CD4-positive, CD25-positive, alpha-beta regulatory T cell (primary cell): ENCODE measurements at regions not wholly inside any gene's neighbourhood (a gene's known extent, or its start where the extent isn't known, plus 50 kb on each side); places are given as distances from the start of the nearest gene placed in this dataset.

ENCODE experiments used
- ATAC-seq, 2 donors: fragments of 150-1000 bp; cut with Tn5 transposase; one replicate each; pipeline ENCODE4 v1.10.0; 2021; ENCODE audit warnings: low read depth in 2 of 2, moderate number of reproducible peaks in 2 of 2, moderate library complexity in 1 of 2
- DNase-seq, 3 donors: peaks; one replicate each; pipeline versions ENCODE4 v3.0.0 to v3.0.0-alpha.2; 2012 to 2022; ENCODE audit warnings: mixed read lengths in 1 of 3
- H3K27ac ChIP-seq: one replicate; pipeline ENCODE4 v1.7.0; 2013; ENCODE audit warnings: mild to moderate bottlenecking, low read length; ENCODE audit not compliant: insufficient read depth, poor library complexity, severe bottlenecking
- H3K27me3 ChIP-seq: one replicate; pipeline ENCODE4 v1.7.0; 2013; ENCODE audit warnings: low read length; ENCODE audit not compliant: control insufficient read depth, insufficient read depth
- H3K36me3 ChIP-seq: one replicate; pipeline ENCODE4 v1.7.0; 2013; ENCODE audit warnings: mild to moderate bottlenecking, low read length, moderate library complexity; ENCODE audit not compliant: control insufficient read depth, insufficient read depth
- H3K4me1 ChIP-seq: 2 replicates; pipeline ENCODE4 v1.7.0; 2013; ENCODE audit warnings: mild to moderate bottlenecking, low read length; ENCODE audit not compliant: insufficient read depth, control insufficient read depth, poor library complexity, severe bottlenecking
- H3K4me3 ChIP-seq: one replicate; pipeline ENCODE4 v1.7.0; 2013; ENCODE audit warnings: low read depth, mild to moderate bottlenecking, low read length, moderate library complexity
- H3K9me3 ChIP-seq, 2 experiments: 1 replicate in 1 of 2; 2 replicates in 1 of 2; pipeline ENCODE4 v1.7.0; 2013; ENCODE audit warnings: low read length in 2 of 2, mild to moderate bottlenecking in 1 of 2, moderate library complexity in 1 of 2; ENCODE audit not compliant: control insufficient read depth in 2 of 2
- H3K27ac Mint-ChIP-seq, 3 donors: one replicate each; pipeline ENCODE4 v1.8.0; 2020 to 2022; ENCODE audit warnings: mild to moderate bottlenecking in 3 of 3, mixed read lengths in 3 of 3, moderate library complexity in 2 of 3
- H3K27me3 Mint-ChIP-seq: one replicate; pipeline ENCODE4 v1.8.0; 2022; ENCODE audit warnings: mild to moderate bottlenecking, mixed read lengths
- H3K36me3 Mint-ChIP-seq: one replicate; pipeline ENCODE4 v1.8.0; 2020; ENCODE audit warnings: mixed read lengths
- H3K4me1 Mint-ChIP-seq, 4 donors: one replicate each; pipeline ENCODE4 v1.8.0; 2020 to 2022; ENCODE audit warnings: mixed read lengths in 4 of 4, mild to moderate bottlenecking in 1 of 4
- H3K4me3 Mint-ChIP-seq, 4 donors: one replicate each; pipeline ENCODE4 v1.8.0; 2020 to 2022; ENCODE audit warnings: mild to moderate bottlenecking in 4 of 4, mixed read lengths in 4 of 4, moderate library complexity in 3 of 4
- H3K9me3 Mint-ChIP-seq, 7 donors: one replicate each; pipeline ENCODE4 v1.8.0; 2020 to 2022; ENCODE audit warnings: mixed read lengths in 7 of 7, mild to moderate bottlenecking in 3 of 7, moderate library complexity in 2 of 7

DNA sequence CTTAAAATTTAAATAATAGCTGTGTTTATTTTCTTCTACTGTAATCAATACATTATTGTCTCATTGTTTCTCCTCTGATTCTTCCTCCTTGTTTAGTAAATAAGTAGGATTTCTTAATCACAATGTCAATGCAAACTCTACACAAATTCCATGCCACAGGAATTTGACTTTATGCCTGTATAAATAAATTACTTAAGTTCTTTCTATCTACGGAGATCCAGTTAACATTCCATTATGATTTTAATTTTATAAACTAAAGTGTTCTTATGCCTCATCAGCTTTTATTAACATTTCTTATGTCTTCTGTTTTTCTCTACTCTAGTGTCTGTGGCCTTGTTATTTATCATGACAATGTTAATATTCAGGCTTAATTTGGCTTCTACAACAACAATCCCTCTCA is 1169.2 kb downstream of the GRIK2 start:
- Mint-ChIP-seq H3K36me3 (no peaks in the 10 kb centered on the region), H3K4me1 (no peaks in the 10 kb centered on the region), H3K9me3 (peaks cover 0 to 5% (median 0%) of the 10 kb centered on the region in 7 donors), H3K27me3 (no peaks in the 10 kb centered on the region), H3K4me3 (no peak overlapping the region), H3K27ac (no peak overlapping the region)
- DNase-seq (no peak), ATAC-seq (no peak)
- Histone ChIP-seq H3K4me3 (no peak overlapping the region), H3K36me3 (no peaks in the 10 kb centered on the region), H3K27ac (no peak overlapping the region), H3K9me3 (no peaks in the 10 kb centered on the region), H3K27me3 (no peaks in the 10 kb centered on the region), H3K4me1 (no peaks in the 10 kb centered on the region)

- H3K9me3 ChIP-seq = peaks cover 0 to 2% of the 10 kb centered on the region in 2 experiments
- H3K9me3 Mint-ChIP-seq = peaks cover 3 to 9% (median 4%) of the 10 kb centered on the region in 7 donors
- no peak overlapping the region for H3K4me3 Mint-ChIP-seq
- H3K4me1 Mint-ChIP-seq = no peaks in the 10 kb centered on the region
- no peak overlapping the region for H3K27ac ChIP-seq
- H3K27me3 Mint-ChIP-seq = no peaks in the 10 kb centered on the region
- H3K27ac Mint-ChIP-seq = no peak overlapping the region
- H3K27me3 ChIP-seq = no peaks in the 10 kb centered on the region
- H3K36me3 Mint-ChIP-seq = no peaks in the 10 kb centered on the region
- DNase-seq (no peak), ATAC-seq (no peak)
- H3K4me1 ChIP-seq = no peaks in the 10 kb centered on the region
- H3K4me3 ChIP-seq = no peak overlapping the region
- H3K36me3 ChIP-seq = no peaks in the 10 kb centered on the region
Observed at GRCh38 chr6:102553214-102553613, 1159.7 kb downstream of the GRIK2 start.

DNA sequence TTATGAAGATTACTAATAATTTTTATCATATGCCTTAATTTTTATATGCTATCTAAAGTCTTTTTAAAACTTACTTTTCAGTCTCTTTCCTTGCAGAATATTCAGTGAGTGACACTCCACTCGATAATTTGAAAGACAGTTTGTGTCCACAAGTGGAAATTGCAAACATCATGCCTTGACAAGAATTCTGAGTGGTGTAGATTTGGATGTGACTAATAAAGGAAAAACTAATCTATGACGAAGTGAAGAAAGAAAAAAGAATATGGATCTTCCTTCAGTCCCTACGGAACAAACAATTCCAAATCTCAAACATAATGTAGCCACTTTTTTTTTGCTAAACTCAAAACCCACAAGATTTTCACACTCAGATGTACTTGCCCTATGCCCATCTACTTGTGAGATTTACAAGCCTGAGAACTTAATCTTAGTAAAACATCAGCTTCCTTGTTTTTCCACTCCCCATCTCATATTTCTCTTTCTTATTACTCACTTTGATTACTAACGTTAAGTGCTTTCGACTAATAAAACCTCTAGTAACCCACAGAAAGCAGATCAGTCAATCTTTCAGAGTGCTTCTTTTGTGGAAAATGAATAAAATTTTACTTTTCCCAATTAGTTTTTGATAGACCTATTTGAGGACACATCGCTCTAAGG is 1155.8 kb downstream of the GRIK2 start:
- no peaks in the 10 kb centered on the region for H3K36me3 Mint-ChIP-seq
- peaks cover 0 to 12% (median 5%) of the 10 kb centered on the region in 7 donors for H3K9me3 Mint-ChIP-seq
- H3K36me3 ChIP-seq = no peaks in the 10 kb centered on the region
- no peaks in the 10 kb centered on the region for H3K27me3 Mint-ChIP-seq
- no peak for DNase-seq
- H3K4me1 Mint-ChIP-seq = no peaks in the 10 kb centered on the region
- no peak for ATAC-seq
- no peak overlapping the region for H3K27ac ChIP-seq
- H3K4me3 Mint-ChIP-seq = no peak overlapping the region
- no peaks in the 10 kb centered on the region for H3K27me3 ChIP-seq
- peaks cover 0 to 3% of the 10 kb centered on the region in 2 experiments for H3K9me3 ChIP-seq
- no peaks in the 10 kb centered on the region for H3K4me1 ChIP-seq
- H3K27ac Mint-ChIP-seq = no peak overlapping the region
- H3K4me3 ChIP-seq = no peak overlapping the region

- Mint-ChIP-seq H3K9me3 (peaks cover 0 to 12% (median 2%) of the 10 kb centered on the region in 7 donors), H3K27me3 (no peaks in the 10 kb centered on the region), H3K4me3 (no peak overlapping the region), H3K4me1 (no peaks in the 10 kb centered on the region), H3K36me3 (no peaks in the 10 kb centered on the region), H3K27ac (no peak overlapping the region)
- no peak for DNase-seq
- Histone ChIP-seq H3K27ac (no peak overlapping the region), H3K36me3 (no peaks in the 10 kb centered on the region), H3K27me3 (no peaks in the 10 kb centered on the region), H3K4me1 (no peaks in the 10 kb centered on the region), H3K4me3 (no peak overlapping the region), H3K9me3 (peaks cover 0 to 1% of the 10 kb centered on the region in 2 experiments)
- ATAC-seq = no peak
Observed at GRCh38 chr6:102525336-102525735, 1131.8 kb downstream of the GRIK2 start.

DNA sequence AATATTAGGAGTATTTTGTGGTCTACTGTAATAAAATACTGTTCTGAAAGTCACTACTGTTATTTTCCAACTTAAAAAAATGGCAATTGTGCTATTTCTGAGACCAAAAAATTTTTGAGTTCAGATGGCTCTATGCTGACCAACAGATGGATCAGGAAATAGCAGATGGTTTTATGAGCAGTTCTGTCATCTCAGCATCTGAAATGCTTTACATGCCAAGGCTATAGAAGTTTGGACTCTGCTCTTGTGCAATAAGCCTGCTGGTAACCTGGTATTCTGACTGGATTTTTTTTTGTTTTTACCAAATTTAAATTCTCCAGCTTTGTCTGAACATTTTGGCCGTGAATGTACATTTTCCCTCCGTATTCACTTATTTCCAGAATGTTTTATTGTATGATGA is 1127.5 kb downstream of the GRIK2 start:
- DNase-seq = no peak
- no peaks in the 10 kb centered on the region for H3K9me3 ChIP-seq
- no peak overlapping the region for H3K27ac ChIP-seq
- no peaks in the 10 kb centered on the region for H3K27me3 ChIP-seq
- no peak overlapping the region for H3K4me3 Mint-ChIP-seq
- H3K9me3 Mint-ChIP-seq = peaks cover 0 to 12% (median 0%) of the 10 kb centered on the region in 7 donors
- no peak overlapping the region for H3K27ac Mint-ChIP-seq
- H3K27me3 Mint-ChIP-seq = no peaks in the 10 kb centered on the region
- no peak for ATAC-seq
- no peaks in the 10 kb centered on the region for H3K4me1 ChIP-seq
- H3K4me3 ChIP-seq = no peak overlapping the region
- H3K4me1 Mint-ChIP-seq = no peaks in the 10 kb centered on the region
- H3K36me3 Mint-ChIP-seq = no peaks in the 10 kb centered on the region
- no peaks in the 10 kb centered on the region for H3K36me3 ChIP-seq

GRCh38 chr6:102517506-102517905 is 1124.0 kb downstream of the GRIK2 start:
- DNase-seq (no peak), ATAC-seq (no peak)
- Histone ChIP-seq H3K4me3 (no peak overlapping the region), H3K27ac (no peak overlapping the region), H3K4me1 (no peaks in the 10 kb centered on the region), H3K27me3 (no peaks in the 10 kb centered on the region), H3K9me3 (no peaks in the 10 kb centered on the region), H3K36me3 (no peaks in the 10 kb centered on the region)
- Mint-ChIP-seq H3K4me1 (no peaks in the 10 kb centered on the region), H3K36me3 (no peaks in the 10 kb centered on the region), H3K9me3 (peaks cover 0 to 12% (median 0%) of the 10 kb centered on the region in 7 donors), H3K4me3 (no peak overlapping the region), H3K27me3 (no peaks in the 10 kb centered on the region), H3K27ac (no peak overlapping the region)

- Histone ChIP-seq H3K27me3 (no peaks in the 10 kb centered on the region), H3K36me3 (no peaks in the 10 kb centered on the region), H3K9me3 (peaks cover 2 to 6% of the 10 kb centered on the region in 2 experiments), H3K4me1 (no peaks in the 10 kb centered on the region), H3K27ac (no peak overlapping the region), H3K4me3 (no peak overlapping the region)
- Mint-ChIP-seq H3K27ac (no peak overlapping the region), H3K4me3 (no peak overlapping the region), H3K9me3 (peaks cover 8 to 36% (median 16%) of the 10 kb centered on the region in 7 donors), H3K36me3 (no peaks in the 10 kb centered on the region), H3K27me3 (peaks cover 4% of the 10 kb centered on the region), H3K4me1 (no peaks in the 10 kb centered on the region)
- DNase-seq = no peak
- no peak for ATAC-seq
Observed at GRCh38 chr6:102501615-102502014, 1108.1 kb downstream of the GRIK2 start.

DNA sequence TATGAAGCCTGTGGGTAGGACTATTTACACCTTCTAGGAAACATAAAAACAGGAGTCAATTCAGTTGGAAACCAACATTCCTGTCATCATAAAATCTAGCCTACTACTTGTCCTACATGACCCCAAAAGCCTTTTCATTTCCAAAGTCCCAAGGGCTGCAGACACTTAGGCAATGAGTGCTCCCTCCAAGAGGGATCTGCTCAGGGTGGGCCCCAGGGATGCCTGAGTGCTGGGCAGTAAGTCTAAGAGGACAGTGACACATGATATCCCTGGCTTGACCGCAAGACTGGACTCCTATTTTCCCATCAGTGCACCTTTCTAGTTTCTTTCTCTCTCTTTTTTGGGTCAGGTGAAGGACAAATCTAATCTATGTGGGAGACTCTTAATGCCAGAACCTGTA is 1101.3 kb downstream of the GRIK2 start:
- Mint-ChIP-seq H3K4me3 (no peak overlapping the region), H3K4me1 (no peaks in the 10 kb centered on the region), H3K27ac (no peak overlapping the region), H3K27me3 (no peaks in the 10 kb centered on the region), H3K9me3 (peaks cover 5 to 29% (median 8%) of the 10 kb centered on the region in 7 donors), H3K36me3 (no peaks in the 10 kb centered on the region)
- DNase-seq = no peak
- Histone ChIP-seq H3K4me3 (no peak overlapping the region), H3K27me3 (no peaks in the 10 kb centered on the region), H3K36me3 (no peaks in the 10 kb centered on the region), H3K9me3 (peaks cover 2 to 11% of the 10 kb centered on the region in 2 experiments), H3K4me1 (no peaks in the 10 kb centered on the region), H3K27ac (no peak overlapping the region)
- ATAC-seq = no peak
